Right hindlimb (tissue), 1 donor: ENCODE measurements at regions not wholly inside any gene's neighbourhood (a gene's known extent, or its start where the extent isn't known, plus 50 kb on each side); places are given as distances from the start of the nearest gene placed in this dataset.

Experiments
- DNase-seq: peaks from one replicate; pipeline ENCODE4 v3.0.0-alpha.2; 2018

DNA sequence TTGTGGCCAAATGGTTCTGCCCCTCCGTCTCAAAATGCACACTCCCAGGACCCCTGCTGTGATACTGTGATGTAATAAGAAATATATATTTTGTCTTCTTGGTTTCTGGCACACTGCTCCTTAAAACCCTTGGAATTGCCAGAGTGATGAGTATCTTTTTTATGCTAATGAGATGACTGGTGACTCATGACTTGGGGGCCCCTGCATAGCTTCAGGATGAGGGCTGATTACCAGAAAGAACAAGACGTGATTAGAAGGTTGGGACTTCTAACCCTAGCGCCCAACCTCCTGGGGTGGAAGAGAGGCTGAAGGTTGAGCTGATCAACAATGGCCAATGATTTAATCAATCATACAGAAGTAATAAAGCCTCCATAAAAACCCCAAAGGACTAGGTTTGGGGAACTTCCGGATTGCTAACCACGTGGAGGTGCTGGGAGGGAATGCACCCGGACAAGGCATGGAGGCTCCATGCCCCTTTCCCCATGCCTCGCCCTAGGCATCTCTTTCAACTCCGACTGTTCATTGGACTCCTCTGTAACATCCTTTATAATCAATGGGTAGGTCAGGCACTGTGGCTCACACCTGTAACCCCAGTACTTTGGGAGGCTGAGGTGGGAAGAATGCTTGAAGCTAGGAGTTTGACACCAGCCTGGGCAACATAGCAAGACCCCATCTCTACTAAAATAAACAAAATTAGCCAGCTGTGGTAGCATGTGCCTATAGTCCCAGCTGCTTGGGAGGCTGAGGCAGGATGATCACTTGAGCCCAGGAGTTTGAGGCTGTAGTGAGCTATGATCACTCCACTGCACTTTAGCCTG is 89.1 kb downstream of the HS1BP3 start:
- no peak for DNase-seq

DNA sequence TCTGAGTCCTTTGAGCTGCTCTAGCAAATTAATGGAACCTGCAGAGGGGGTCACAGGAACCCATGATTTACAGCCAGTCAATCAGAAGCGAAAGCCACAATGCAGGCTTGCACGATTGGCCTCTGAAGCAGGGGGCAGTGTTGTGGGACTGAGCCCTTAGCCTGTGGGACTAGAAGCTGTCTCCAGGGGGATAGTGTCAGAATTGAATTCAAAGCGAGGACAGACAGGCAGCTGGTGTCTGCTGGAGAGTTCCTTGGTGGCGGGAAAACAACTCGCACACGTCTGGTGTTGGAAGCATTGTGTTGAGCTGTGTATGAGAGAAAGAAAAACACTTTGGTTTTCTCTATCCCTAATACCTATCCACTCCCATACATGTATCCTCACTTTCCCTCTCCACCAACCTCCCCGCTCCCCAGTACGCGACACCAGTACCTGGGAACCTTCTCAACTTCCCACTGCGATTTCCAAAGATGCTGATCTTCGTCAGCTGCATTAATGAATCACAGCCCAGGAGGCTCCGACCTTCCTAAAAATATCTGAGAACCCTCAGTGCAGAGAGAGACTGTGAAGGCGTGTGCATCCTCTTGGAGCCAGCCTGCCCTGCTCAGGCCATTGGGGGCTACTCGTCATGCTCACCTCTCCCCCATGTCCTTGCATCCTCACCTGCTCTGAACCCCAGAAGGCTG is 88.2 kb downstream of the HS1BP3 start:
- no peak for DNase-seq

DNA sequence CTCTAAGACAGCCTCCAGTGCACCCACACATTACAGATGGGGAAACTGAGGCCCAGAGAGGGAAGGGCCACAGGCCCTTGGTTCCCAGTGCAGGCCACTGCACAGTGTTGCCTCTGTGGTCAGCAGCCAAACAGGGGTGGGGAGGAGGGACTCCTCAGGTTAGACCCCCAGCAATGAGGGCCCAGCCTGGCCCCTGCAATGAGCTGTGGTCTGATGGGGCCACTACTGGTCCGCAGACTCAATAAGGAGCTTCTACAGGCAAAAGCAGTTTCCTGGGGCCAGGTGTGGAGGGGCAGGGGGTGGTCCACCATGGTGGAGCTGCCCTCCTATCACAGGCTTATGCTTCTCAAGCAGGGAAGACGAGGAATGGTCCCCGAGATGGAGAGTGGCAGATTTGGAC is 87.6 kb downstream of the HS1BP3 start:
- DNase-seq = no peak

DNA sequence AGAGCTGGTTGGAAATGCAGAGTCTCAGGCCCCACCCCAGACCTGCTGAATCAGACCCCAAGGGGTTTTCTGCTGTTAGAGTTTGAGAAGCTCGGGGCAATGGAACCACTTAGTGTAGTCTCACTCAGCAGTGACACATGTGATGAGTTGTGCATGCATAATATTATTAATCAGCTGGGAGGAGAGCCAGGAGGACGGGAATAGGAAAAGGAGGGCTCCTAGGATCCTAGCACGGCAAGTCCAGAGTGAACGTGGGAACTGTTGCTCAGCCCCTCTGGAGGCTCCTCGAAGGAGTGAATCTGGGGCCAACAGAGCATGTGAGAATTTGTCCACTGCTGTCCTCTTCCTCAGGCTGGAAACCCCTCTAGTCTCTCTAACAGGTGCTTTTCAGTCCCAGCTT is 87.1 kb downstream of the HS1BP3 start:
- no peak for DNase-seq

DNA sequence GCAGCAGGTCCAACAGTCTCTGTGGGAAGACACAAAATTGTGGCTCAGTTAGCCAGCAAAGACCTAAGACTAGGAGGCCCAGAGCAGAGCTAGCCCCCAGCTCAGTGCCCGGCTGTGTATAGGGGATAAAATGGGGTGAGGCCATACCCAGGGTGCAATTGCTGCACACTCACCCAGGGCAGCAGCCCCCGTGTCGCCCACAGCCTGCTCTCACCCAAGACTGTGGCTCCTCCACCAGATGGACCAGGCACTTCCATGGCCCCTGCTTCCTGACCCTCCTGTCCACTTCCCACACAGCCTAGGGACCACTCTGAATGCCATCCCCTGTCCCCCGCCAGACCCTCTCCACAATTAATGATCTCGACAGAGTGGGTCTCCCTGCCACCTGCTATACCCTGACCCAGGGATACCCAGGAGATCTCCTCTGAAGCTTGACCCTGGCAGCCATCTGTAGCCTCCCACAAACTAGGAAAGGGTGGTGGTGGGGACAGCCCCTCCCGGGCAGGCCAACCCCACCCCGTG is 85.7 kb downstream of the HS1BP3 start:
- DNase-seq = no peak

DNA sequence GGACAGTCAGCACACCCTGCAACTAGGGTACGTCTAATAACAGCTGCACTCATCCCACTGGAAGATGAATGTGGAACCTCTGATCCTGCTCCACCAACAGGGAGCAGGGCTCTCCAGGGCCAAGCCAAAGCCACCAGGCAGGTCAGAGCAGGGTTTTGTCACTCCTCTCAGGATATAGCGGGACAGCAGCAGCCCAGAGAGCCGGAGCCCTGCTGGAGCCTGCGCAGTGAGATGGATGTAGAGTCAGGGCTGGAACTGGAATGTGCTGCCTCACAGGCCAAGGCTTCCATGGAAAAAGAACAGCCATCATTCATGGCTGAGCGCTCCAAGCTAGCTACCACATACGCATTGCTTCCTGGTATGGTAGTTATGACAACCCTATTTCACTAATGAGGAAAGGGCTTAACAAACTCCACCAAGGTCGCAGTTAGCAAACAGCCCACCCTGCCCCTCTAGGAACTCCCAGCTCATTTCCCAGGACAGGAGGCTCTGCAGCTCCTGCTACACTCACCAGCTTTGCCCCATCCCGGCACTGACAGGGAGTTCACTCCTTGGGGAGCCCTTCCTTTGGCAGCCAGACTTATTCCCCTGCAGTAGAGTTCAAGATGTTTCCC is 85.2 kb downstream of the HS1BP3 start:
- DNase-seq = no peak

DNA sequence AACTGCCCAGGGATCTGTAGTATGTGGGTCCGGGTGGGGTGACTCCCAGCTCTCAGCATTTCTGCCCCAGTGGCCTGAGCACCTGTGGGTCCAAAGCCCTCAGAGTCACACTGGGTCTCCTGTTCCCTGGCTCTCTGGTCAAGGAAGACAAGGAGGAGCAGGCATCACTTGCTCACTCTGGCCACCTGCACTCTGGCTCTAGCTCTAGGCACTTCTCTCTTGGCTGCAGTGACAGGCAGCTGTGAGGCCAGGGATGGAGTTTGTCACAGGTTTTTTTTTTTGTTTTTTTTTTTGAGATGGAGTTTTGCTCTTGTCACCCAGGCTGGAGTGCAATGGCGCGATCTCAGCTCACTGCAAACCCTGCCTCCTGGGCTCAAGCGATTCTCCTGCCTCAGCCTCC is 84.6 kb downstream of the HS1BP3 start:
- no peak for DNase-seq

DNA sequence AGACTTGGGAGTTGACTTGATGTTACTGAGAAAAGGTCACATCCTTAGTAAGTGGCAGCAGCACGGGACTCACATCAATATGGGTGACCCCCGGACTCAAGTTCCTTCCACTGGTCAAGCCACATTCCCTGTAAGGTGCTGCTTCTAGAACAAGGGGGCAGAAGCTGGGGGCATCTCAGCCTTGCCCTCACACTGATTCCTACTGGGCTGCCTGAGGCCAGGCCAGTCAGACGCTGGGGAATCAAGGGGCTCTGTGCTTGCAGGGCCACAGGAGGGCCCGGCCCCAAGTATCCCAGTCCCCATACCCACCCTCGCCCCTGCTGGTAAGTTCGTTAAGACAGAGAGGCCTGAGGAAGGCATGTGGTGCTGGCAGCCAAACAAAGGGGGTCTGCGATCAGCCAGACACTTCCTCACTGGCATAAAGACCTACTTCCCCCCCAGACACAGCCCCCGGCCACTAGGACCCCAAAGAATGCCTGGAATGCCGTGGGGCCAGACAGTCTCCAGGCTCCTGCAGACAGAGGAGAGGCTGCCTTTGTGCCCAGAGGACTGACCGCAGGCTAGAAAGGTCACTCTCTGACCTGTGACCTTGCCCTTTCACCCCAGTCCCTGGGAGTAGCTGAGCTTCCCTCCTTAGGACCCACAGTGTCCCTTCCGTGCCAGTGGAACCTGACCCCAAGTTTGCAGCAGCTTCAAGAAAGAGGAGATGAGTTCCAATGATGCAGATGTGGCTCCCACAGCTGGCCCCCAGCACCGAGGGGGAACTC is 83.6 kb downstream of the HS1BP3 start:
- DNase-seq = no peak
